CD4-positive, alpha-beta T cell treated with Interleukin-4 for 1 hour (primary cell): ENCODE measurements at regions not wholly inside any gene's neighbourhood (a gene's known extent, or its start where the extent isn't known, plus 50 kb on each side); places are given as distances from the start of the nearest gene placed in this dataset.
"Not testable (repeated sequence)": the region's sequence is repeated elsewhere in the genome, so short reads cannot be mapped to it uniquely, and the experiment has no call there.

Experiments
- DNase-seq, 2 donors: peaks; one replicate each; pipeline ENCODE4 v3.0.0-alpha.2; 2020 to 2022

DNA sequence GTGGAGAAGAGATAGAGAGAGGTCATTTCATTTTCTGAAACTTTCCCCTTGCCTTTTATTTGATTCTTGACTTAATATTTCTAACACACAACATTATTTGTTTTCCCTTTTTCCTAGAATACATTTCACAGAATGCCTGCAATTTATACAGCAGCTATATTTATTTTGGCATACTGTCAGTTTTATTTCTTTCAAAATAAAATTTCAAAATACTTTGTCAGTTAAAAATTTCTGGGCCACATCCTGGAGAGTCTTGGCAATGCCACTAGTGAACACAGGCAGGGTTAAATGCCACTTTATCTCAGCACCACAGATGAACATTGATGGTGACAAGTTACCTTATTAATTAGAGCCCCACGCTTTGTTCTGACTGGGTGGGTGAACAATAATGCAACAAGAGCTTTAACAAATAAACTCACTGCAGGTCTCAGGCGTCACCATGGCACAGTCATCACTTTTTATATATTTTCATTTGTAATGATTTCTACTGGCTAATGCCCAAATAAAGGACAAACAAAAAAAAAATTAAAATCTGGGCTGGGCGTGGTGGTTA is 494.0 kb downstream of the KIF20B start:
- no peak for DNase-seq

GRCh38 chr10:90197766-90198165 is 496.4 kb downstream of the KIF20B start:
- DNase-seq: no peak

DNA sequence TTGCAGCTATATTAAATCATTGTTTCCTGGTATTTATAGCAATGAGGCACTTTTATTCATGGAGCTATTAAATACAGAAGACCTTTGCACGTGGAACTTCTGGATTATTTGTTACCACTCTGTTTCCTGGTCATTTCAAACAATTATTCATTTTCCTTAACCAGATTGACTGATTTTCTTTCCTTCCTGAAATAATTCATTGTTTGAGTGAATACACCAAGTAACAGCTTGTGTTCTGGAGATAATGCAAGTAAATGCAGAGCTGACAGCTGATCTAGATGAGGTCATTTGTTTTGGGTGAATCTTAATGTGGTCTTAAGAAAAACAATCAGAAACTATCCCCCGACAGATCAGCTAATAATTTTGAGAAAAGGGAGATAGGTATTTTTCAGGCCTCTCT is 497.7 kb downstream of the KIF20B start:
- no peak for DNase-seq

GRCh38 chr10:90199513-90199912 is 498.1 kb downstream of the KIF20B start:
- DNase-seq: no peak

DNA sequence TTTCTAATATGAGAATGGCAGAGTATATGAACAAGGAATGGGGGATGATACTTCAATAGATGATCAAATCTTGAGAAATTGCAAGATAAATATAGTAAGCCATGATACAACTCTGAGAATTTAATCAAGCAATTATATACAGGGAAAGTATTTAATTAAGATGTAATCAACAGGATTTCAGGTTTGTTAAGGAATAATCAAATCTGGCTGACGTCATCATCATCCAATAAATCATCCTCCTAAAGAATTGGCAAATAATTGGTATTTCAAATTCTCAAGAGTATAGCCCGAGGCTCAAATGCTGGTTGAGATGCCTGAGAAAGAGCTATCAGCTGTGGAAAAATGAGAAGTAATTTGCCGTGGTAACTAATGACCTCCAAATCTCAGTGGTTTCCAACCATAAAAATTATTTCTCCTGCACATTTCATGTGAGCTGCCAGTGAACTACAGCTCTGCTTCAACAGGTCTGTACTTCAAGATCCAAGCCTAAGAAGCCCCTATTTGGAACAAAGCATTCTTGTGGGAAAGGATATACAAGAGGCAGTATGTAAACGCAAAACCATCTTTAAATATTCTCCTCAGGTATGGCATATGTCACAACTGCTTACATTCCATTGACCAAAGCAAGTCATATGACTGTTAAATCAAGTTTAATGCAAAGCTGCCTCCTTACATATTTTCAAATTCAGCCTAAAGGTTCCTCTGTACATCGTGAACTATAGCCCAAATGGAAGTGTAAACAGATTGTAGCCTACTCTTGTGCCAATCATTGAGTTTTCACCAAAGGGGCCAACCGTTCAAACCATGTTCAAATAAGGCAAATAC is 503.0 kb downstream of the KIF20B start:
- DNase-seq: no peak

DNA sequence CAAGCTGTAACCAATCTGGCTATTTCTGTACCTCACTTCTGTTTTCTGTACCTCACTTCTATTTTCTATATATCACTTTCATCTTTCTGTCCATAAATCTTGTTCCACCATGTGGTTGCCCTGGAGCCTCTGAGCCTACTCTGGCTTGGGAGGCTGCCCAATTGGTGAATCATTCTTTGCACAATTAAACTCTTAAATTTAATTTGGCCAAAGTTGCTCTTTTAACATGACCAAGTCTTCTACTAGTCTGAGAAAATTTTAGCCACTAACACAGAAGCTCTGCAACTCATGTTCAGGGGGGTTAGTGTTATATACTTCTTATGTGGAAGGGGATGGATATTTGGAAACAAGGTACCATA is 503.5 kb downstream of the KIF20B start:
- no peak for DNase-seq

DNA sequence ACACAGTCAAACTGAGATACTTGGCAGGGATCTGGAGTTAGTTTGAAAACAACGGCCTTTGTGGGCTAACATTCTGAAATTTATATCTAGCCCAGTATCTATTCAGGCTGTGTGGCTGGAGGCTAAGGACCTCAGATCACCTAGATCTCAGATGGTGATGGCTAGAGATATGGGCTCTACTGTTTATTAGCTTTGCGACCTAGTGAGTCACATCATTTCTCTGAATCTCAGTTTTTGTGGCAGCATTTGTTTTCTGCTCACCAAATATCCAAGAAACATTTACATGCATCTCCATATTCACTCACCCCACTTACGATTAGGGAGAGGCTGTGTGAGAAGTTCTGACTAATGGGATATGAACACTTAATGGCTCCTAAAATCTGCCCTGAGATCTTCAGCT is 503.9 kb downstream of the KIF20B start:
- DNase-seq: no peak

- DNase-seq: no peak
These were observed 512.0 kb downstream of the KIF20B start for GRCh38 chr10:90213346-90213745.

DNA sequence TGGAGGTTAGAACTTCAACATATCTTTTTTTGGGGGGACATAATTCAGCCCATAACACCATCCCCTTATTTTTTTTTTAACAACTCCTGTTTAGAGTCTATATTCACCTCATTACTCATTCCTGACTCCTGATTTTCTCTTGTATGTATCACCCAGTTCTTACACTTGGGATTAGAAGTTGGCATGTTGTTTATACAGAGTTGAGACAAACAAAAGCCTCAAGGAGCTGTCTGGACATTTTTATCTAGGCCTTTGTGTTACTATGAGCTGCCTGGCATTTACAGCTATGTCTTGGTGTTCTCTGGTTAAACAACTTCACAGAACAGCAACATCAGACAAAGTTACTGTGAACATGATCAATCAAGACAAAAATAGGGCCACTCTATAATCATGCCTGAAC is 517.5 kb downstream of the KIF20B start:
- DNase-seq: no peak

DNA sequence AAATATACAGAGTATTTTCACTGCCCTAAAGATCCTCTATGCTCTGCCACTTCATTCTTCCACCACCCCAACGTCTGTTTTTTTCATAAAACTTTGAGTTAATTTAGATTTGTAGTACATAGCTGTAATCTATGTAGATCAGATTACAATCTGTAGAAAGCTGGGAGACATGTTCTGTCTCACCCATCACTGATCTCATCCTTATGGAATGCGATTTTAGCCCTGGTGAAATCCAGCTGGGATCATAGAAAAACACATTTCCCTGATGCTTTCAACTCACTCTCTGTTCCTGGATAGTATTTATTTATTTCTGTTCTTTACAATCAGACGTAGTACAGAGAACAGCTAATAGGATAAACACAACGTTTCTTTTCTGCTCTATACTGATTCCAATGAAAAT is 521.0 kb downstream of the KIF20B start:
- DNase-seq: no peak

GRCh38 chr10:90222939-90223338 is 521.5 kb downstream of the KIF20B start:
- DNase-seq: no peak

GRCh38 chr10:90224791-90225566 is 523.6 kb downstream of the KIF20B start:
- DNase-seq: no peak

DNA sequence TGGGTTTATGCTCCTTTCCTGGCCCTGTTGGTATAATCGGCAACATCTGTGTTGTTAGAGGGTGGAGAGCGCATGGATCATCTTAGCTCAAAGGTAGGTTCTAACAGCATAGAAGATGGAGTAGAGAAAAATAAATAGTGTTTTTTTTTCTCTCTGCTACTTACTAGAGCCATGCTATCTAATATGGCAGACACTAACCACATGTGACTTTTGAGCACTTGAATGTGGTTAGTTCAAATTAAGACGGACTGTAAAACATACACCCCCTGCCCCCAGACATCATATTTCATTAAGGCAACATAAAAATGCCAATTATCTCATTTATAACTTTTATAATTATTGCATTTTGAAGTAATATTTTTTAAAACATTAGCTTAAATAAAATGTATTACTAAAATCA is 525.1 kb downstream of the KIF20B start:
- no peak for DNase-seq

- no peak for DNase-seq
These were observed 525.8 kb downstream of the KIF20B start for GRCh38 chr10:90227217-90227656.

DNA sequence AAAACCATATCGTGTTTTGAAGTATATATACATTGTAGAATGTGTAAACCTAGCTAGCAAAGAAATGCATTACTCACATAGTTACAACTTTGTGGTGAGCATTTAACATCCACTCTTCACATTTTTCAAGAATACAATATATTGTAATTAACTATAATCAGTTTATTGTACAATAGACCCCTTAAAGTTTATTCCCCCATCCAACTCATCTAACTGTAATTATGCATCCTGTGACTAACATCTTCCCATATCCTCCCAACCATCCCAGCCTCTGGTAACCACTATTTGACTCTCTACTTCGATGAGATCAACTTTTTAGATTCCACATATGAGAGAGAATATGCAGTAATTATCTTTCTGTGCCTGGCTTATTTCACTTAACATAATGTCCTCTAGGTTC is 526.4 kb downstream of the KIF20B start:
- no peak for DNase-seq

DNA sequence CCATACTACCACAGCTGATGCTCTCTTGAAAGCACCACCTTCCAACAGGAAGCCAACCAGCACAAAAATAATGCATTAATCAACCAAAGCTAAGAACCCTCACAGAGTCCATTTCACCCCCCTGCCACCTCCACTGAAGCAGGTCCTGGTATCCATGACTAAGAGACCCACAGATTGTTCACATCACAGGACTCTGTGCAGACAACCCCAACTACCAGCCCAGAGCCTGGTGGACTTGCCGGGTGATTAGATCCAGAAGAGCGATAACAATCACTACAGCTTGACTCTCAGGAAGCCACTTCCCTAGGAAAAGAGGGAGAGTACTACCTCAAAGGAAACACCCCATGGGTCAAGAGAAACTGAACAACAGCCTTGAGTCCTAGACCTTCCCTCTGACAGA is 528.1 kb downstream of the KIF20B start:
- no peak for DNase-seq

DNA sequence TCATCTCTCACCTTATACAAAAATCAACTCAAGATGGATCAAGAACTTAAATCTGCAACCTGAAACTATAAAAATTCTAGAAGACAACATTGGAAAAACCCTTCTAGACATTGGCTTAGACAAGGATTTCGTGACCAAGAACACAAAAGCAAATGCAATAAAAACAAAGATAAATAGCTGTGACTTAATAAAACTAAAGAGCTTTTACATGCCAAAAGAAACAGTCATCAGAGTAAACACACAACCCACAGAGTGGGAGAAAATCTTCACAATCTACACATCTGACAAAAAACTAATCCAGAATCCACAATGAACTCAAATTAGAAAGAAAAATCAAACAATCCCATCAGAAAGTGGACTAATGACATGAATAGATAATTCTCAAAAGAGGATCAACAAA is 532.4 kb downstream of the KIF20B start:
- not testable (repeated sequence) for DNase-seq

DNA sequence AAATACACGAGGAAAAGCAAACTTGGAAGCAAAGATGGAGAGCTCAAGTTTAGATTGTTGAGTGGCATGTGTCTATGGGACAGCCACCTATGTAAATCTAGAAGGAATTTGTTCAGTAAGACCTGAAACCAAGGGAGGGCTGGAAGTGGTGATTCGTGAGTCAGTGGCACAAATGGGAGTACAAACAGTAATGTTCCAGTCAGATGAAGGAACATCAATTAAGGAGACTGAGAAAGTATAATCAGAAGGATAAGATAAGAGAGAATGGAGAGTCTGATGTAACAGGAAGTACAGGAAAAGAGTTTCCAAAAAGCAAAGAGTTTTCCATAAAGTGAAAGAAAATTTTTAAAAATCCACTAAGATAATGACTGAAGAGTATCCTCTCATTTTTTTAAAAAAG is 544.2 kb downstream of the KIF20B start:
- DNase-seq: no peak

DNA sequence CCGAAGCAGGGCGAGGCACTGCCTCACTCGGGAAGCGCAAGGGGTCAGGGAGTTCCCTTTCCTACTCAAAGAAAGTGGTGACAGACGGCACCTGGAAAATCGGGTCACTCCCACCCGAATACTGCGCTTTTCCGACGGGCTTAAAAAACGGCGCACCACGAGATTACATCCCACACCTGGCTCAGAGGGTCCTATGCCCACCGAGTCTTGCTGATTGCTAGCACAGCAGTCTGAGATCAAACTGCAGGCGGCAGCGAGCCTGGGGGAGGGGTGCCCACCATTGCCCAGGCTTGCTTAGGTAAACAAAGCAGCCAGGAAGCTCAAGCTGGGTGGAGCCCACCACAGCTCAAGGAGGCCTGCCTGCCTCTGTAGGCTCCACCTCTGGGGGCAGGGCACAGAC is 549.4 kb downstream of the KIF20B start:
- not testable (repeated sequence) for DNase-seq

- no peak for DNase-seq
These were observed 568.3 kb downstream of the KIF20B start for GRCh38 chr10:90269699-90270098.

GRCh38 chr10:90274721-90275468 is 573.5 kb downstream of the KIF20B start:
- DNase-seq: no peak

DNA sequence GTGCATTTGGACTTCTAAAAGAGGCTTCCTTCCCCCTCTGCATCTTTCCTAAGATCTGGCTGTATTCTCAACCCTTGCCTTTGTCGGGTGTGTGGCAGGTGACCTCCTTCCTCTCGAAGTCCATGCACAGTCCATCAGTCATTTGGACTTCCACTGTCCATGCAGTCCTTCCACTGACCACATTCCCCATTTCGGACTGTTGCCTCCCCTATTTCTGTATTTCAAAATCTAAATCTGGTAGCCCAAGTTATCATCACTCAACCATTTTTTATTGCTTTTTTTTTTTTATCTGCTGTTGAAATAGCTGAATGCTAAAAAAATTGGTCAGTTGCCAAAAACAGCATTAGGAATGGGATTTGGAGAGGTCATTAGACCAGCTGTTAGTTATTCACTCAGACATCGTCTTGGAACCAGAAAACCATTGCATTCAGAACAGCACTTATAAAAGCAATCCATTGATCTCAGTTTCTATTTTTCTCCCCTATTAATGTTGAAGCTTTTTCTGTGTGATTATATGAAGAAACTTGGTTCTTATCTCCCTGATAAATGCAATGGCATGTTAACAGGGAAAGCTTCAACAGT is 575.6 kb downstream of the KIF20B start:
- no peak for DNase-seq

DNA sequence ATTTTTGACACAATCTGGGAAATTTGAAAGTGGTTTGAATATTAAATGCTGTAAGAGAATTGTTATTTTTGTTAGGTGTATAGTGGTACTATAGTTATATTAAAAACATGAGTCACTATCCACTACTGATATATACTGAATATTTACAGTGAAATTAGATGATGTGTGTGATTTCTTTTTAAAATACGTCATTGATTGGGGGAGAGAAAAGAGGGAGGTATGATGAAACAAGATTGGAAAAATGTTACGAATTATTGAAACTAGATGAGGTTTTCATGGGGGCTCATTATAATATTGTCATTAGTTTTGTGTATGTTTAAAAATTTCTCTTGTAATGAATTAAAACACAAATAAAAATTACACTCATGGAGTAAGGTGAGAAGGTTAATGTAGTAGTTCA is 571.4 kb downstream of the HTR7 start:
- DNase-seq: no peak
